Cardiac muscle cell (in vitro differentiated cells and primary cell): ENCODE measurements at regions not wholly inside any gene's neighbourhood (a gene's known extent, or its start where the extent isn't known, plus 50 kb on each side); places are given as distances from the start of the nearest gene placed in this dataset.

Experiments used
- DNase-seq, 2 donors: peaks; one replicate each; pipeline versions ENCODE4 v3.0.0 to v3.0.0-alpha.2; 2010 to 2017; ENCODE audit warnings: low read depth in 1 of 2, low spot score in 1 of 2
- H3K27ac ChIP-seq: fragments of 200-600 bp; sonication (generic); 2 replicates; pipeline ENCODE4 v1.5.1; 2016
- H3K27me3 ChIP-seq: fragments of 200-600 bp; sonication (generic); 2 replicates; pipeline ENCODE4 v1.6.0; 2016; ENCODE audit warnings: control low read depth
- H3K36me3 ChIP-seq: fragments of 200-600 bp; sonication (generic); 2 replicates; pipeline ENCODE4 v1.5.1; 2016; ENCODE audit warnings: control low read depth
- H3K4me1 ChIP-seq: fragments of 200-600 bp; sonication (generic); 2 replicates; pipeline ENCODE4 v1.8.1; 2017; ENCODE audit warnings: low read depth, mild to moderate bottlenecking, mixed run types
- H3K4me3 ChIP-seq: fragments of 200-600 bp; sonication (generic); 2 replicates; pipeline ENCODE4 v1.5.1; 2016; ENCODE audit warnings: mild to moderate bottlenecking
- H3K9me3 ChIP-seq: fragments of 200-600 bp; sonication (generic); 2 replicates; pipeline ENCODE4 v1.5.1; 2017; ENCODE audit warnings: low read depth, mild to moderate bottlenecking, control low read depth
- TF ChIP-seq, protein P1 (sequence below): IDR thresholded peaks from 2 replicates; pipeline ENCODE4 v1.5.1; 2012; ENCODE audit warnings: low read depth, mild to moderate bottlenecking, low read length

DNA sequence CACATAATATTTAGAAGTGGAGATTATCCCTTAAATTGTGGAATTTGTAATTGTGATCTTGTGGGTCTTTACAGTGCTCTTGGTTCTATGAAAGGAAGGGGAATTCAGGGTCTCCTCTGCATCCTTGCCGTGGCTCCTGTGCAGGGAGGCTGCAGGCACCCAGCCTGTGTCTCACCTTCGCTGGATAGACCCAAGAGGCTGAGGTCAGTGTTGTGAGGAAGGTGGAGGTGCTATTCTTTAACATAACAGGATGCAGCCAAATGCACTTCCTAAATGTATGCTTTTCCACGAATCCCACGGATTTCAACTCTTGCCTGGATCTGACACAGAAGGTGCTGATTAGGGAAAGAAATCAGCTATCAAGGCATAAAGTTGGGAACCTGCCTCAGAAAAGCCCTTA lies 69.5 kb downstream of the TMEM18 start:
- Histone ChIP-seq H3K27ac (no peak overlapping the region), H3K36me3 (no peaks in the 10 kb centered on the region), H3K27me3 (peaks cover 40% of the 10 kb centered on the region), H3K4me1 (no peaks in the 10 kb centered on the region), H3K4me3 (no peak overlapping the region), H3K9me3 (no peaks in the 10 kb centered on the region)
- DNase-seq = no peak
- TF ChIP-seq, protein P1, sequence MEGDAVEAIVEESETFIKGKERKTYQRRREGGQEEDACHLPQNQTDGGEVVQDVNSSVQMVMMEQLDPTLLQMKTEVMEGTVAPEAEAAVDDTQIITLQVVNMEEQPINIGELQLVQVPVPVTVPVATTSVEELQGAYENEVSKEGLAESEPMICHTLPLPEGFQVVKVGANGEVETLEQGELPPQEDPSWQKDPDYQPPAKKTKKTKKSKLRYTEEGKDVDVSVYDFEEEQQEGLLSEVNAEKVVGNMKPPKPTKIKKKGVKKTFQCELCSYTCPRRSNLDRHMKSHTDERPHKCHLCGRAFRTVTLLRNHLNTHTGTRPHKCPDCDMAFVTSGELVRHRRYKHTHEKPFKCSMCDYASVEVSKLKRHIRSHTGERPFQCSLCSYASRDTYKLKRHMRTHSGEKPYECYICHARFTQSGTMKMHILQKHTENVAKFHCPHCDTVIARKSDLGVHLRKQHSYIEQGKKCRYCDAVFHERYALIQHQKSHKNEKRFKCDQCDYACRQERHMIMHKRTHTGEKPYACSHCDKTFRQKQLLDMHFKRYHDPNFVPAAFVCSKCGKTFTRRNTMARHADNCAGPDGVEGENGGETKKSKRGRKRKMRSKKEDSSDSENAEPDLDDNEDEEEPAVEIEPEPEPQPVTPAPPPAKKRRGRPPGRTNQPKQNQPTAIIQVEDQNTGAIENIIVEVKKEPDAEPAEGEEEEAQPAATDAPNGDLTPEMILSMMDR = no peak

GRCh38 chr2:607172-607571 lies 70.0 kb downstream of the TMEM18 start:
- TF ChIP-seq, protein P1 = no peak
- Histone ChIP-seq H3K36me3 (no peaks in the 10 kb centered on the region), H3K9me3 (no peaks in the 10 kb centered on the region), H3K27me3 (peaks cover 40% of the 10 kb centered on the region), H3K4me1 (no peaks in the 10 kb centered on the region), H3K27ac (no peak overlapping the region), H3K4me3 (no peak overlapping the region)
- DNase-seq = no peak

GRCh38 chr2:605674-606608 lies 71.3 kb downstream of the TMEM18 start:
- H3K36me3 ChIP-seq = no peaks in the 10 kb centered on the region
- H3K4me3 ChIP-seq = no peak overlapping the region
- TF ChIP-seq, protein P1 = no peak
- H3K4me1 ChIP-seq = no peaks in the 10 kb centered on the region
- H3K9me3 ChIP-seq = no peaks in the 10 kb centered on the region
- H3K27me3 ChIP-seq = peaks cover 40% of the 10 kb centered on the region
- no peak for DNase-seq
- H3K27ac ChIP-seq = no peak overlapping the region

GRCh38 chr2:604854-605524 lies 72.2 kb downstream of the TMEM18 start:
- H3K4me1 ChIP-seq = no peaks in the 10 kb centered on the region
- no peak overlapping the region for H3K4me3 ChIP-seq

DNA sequence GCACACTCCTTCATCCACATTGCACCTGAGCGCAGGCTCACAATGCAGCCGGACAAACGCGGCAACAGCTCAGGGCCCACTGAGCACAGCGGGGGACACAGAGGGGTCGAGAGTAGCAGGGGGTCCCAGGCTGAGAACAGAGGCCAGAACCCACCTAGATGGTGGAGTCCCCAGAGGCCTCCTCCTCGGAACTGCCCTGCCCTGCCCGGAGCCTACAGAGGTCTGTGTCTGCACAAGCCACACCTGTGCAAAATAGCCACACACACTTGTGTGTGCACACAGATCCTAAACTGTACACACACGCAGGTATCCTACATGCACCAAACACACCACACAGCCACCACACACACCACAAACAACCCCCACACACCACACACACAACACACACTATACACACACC lies 72.8 kb downstream of the TMEM18 start:
- DNase-seq = no peak
- Histone ChIP-seq H3K27me3 (peaks cover 31% of the 10 kb centered on the region), H3K4me3 (no peak overlapping the region), H3K36me3 (no peaks in the 10 kb centered on the region), H3K9me3 (no peaks in the 10 kb centered on the region), H3K4me1 (no peaks in the 10 kb centered on the region), H3K27ac (no peak overlapping the region)
- TF ChIP-seq, protein P1 = no peak

More at GRCh38 chr2:604854-605524, 72.2 kb downstream of the TMEM18 start:
- H3K27ac ChIP-seq = no peak overlapping the region
- TF ChIP-seq, protein P1 = no peak
- no peak for DNase-seq
- no peaks in the 10 kb centered on the region for H3K36me3 ChIP-seq
- peaks cover 32% of the 10 kb centered on the region for H3K27me3 ChIP-seq
- H3K9me3 ChIP-seq = no peaks in the 10 kb centered on the region
